K562 (cell line): ENCODE measurements at regions not wholly inside any gene's neighbourhood (a gene's known extent, or its start where the extent isn't known, plus 50 kb on each side); places are given as distances from the start of the nearest gene placed in this dataset.

Source experiments
- ATAC-seq: fragments of 200-7000 bp; cut with Tn5 transposase; 3 replicates; pipeline ENCODE4 v1.9.1; 2020; ENCODE audit warnings: moderate library complexity
- BruUV-seq: library from RNA; stranded (reverse); fragments of 400-500 nt; replicated peaks from 2 replicates; lab custom pipeline; 2021; lab: Mats Ljungman, UMichigan
- CTCF ChIA-PET: fragments of 300-600 bp; formaldehyde crosslinking; extraction: SDS; loops from one replicate; lab custom pipeline; 2021; ENCODE audit warnings: low intra/inter-chr PET ratio; lab: Yijun Ruan, JAX
- POLR2A ChIA-PET: fragments of 300-600, 350-650 bp; sonication (Branson Sonifier 250); formaldehyde crosslinking; extraction: SDS; loops from one replicate; lab custom pipeline; 2021; ENCODE audit warnings: antibody characterized with exemption, inconsistent platforms; lab: Yijun Ruan, JAX
- DNase-seq, 4 experiments: peaks; one replicate each; pipeline versions ENCODE4 v3.0.0 to v3.0.0-alpha.2; 2011 to 2018; ENCODE audit warnings: low spot score in 3 of 4, mixed read lengths in 3 of 4; ENCODE audit errors: extremely low read depth in 1 of 4
- FAIRE-seq: peaks from 2 replicates; lab custom pipeline; 2011; peaks lifted over from hg19 to GRCh38; lab: Jason Lieb, UNC
- H2AFZ ChIP-seq: 2 replicates; pipeline ENCODE4 v1.6.0; 2011; ENCODE audit warnings: low read depth, low read length, control low read depth, inconsistent platforms
- H3K27ac ChIP-seq: fragments of 200-600 bp; 3 replicates; pipeline ENCODE4 v1.8.0; 2011; ENCODE audit warnings: low read depth, mild to moderate bottlenecking, control low read depth, inconsistent platforms, low read length, moderate library complexity, mixed read lengths; ENCODE audit errors: extremely low read depth
- H3K27me3 ChIP-seq, 2 experiments: fragments of 300-600 bp in 1 of 2; 2 replicates in 1 of 2; 3 replicates in 1 of 2; pipeline versions ENCODE4 v1.6.0 to v1.8.0; 2011; ENCODE audit warnings: inconsistent platforms in 2 of 2, low read length in 2 of 2, mild to moderate bottlenecking in 1 of 2, mixed read lengths in 1 of 2, moderate library complexity in 1 of 2; ENCODE audit not compliant: control insufficient read depth in 2 of 2, insufficient read depth in 2 of 2
- H3K36me3 ChIP-seq: fragments of 300-600 bp; 3 replicates; pipeline ENCODE4 v1.8.0; 2011; ENCODE audit warnings: mild to moderate bottlenecking, low read length, inconsistent platforms; ENCODE audit not compliant: control insufficient read depth, insufficient read depth
- H3K4me1 ChIP-seq, 2 experiments: fragments of 200-600 bp in 1 of 2; replicated peaks in 1 of 2; 2 replicates in 1 of 2; 3 replicates in 1 of 2; pipeline versions ENCODE4 v1.5.1 to v1.8.0; 2011; ENCODE audit warnings: inconsistent platforms in 2 of 2, low read length in 2 of 2, mild to moderate bottlenecking in 1 of 2, mixed read lengths in 1 of 2, moderate library complexity in 1 of 2; ENCODE audit not compliant: control insufficient read depth in 2 of 2, insufficient read depth in 2 of 2
- H3K4me2 ChIP-seq: 2 replicates; pipeline ENCODE4 v1.6.1; 2011; ENCODE audit warnings: low read length, control low read depth, inconsistent platforms, mixed read lengths; ENCODE audit not compliant: insufficient read depth
- H3K4me3 ChIP-seq: fragments of 200-600 bp; sonication (generic), shearing (Covaris generic); 2 replicates; pipeline ENCODE4 v1.5.1; 2016; ENCODE audit warnings: control low read depth, inconsistent platforms
- H3K79me2 ChIP-seq: fragments of 200-600 bp; 3 replicates; pipeline ENCODE4 v1.8.0; 2011; ENCODE audit warnings: low read length, inconsistent platforms; ENCODE audit not compliant: control insufficient read depth, insufficient read depth
- H3K9ac ChIP-seq, 2 experiments: 2 replicates each; pipeline versions ENCODE4 v1.6.0 to v1.6.1; 2011; ENCODE audit warnings: low read depth in 2 of 2, low read length in 2 of 2, control low read depth in 1 of 2, inconsistent platforms in 1 of 2, mild to moderate bottlenecking in 1 of 2, mixed read lengths in 1 of 2; ENCODE audit not compliant: insufficient read depth in 1 of 2
- H3K9me1 ChIP-seq: one replicate; pipeline ENCODE4 v1.6.0; 2011; ENCODE audit warnings: inconsistent platforms, mild to moderate bottlenecking, low read length, moderate library complexity; ENCODE audit not compliant: control insufficient read depth, insufficient read depth
- H3K9me3 ChIP-seq: replicated peaks from 2 replicates; pipeline ENCODE4 v1.5.1; 2011; ENCODE audit warnings: low read depth, low read length, inconsistent platforms; ENCODE audit not compliant: control insufficient read depth, insufficient read depth
- H4K20me1 ChIP-seq: replicated peaks from 2 replicates; pipeline ENCODE4 v1.6.1; 2011; ENCODE audit warnings: low read length, inconsistent platforms, mixed read lengths; ENCODE audit not compliant: control insufficient read depth, insufficient read depth
- EP400 ChIP-seq: fragments of 450-650 bp; IDR thresholded peaks from 2 replicates; pipeline ENCODE4 v1.6.1; 2017; ENCODE audit warnings: antibody characterized with exemption, mild to moderate bottlenecking, moderate library complexity
- ETV6 ChIP-seq, 3 experiments: fragments of 150-350 bp in 1 of 3; sonication (generic) in 1 of 3; formaldehyde crosslinking in 1 of 3; IDR thresholded peaks; 2 replicates each; pipeline versions ENCODE4 v1.6.1 to v1.8.0; 2014 to 2022; ENCODE audit warnings: borderline replicate concordance in 2 of 3, low read depth in 2 of 3, antibody characterized with exemption in 1 of 3, low read length in 1 of 3, mild to moderate bottlenecking in 1 of 3, missing genetic modification reagents in 1 of 3
- FOXK2 ChIP-seq, 2 experiments: fragments of 450-650 bp; IDR thresholded peaks in 1 of 2; conservative IDR thresholded peaks in 1 of 2; 2 replicates each; pipeline ENCODE4 v1.6.1; 2016; ENCODE audit warnings: low read depth in 2 of 2, mild to moderate bottlenecking in 1 of 2
- GTF3C2 ChIP-seq: IDR thresholded peaks from 3 replicates; pipeline ENCODE4 v1.6.1; 2011; ENCODE audit warnings: borderline replicate concordance, mild to moderate bottlenecking, moderate library complexity; ENCODE audit not compliant: insufficient read length; ENCODE audit errors: extremely low read depth
- HNRNPK ChIP-seq: fragments of 200-400 bp; formaldehyde crosslinking; IDR thresholded peaks from one replicate; pipeline ENCODE4 v1.6.1; 2018; ENCODE audit warnings: mild to moderate bottlenecking, low read depth, low read length; ENCODE audit not compliant: poor library complexity, severe bottlenecking
- MAFG ChIP-seq: fragments of 450-650 bp; conservative IDR thresholded peaks from 2 replicates; pipeline ENCODE4 v1.6.1; 2016; ENCODE audit warnings: missing genetic modification characterization, missing compliant biosample characterization
- NCOA2 ChIP-seq, 2 experiments: fragments of 450-650 bp; IDR thresholded peaks; 2 replicates each; pipeline ENCODE4 v1.6.1; 2018; ENCODE audit warnings: mild to moderate bottlenecking in 2 of 2, moderate library complexity in 1 of 2; ENCODE audit not compliant: partially characterized antibody in 2 of 2
- PTRF ChIP-seq: fragments of 450-650 bp; IDR thresholded peaks from 2 replicates; pipeline ENCODE4 v1.6.1; 2016; ENCODE audit warnings: mild to moderate bottlenecking, missing genetic modification characterization, missing compliant biosample characterization
- RCOR1 ChIP-seq, 2 experiments: IDR thresholded peaks; 2 replicates each; pipeline ENCODE4 v1.6.1; 2012; ENCODE audit warnings: low read depth in 2 of 2, low read length in 2 of 2, borderline replicate concordance in 1 of 2, improper control_type of control experiment in 1 of 2
- TAF15 ChIP-seq: fragments of 200-400 bp; formaldehyde crosslinking; IDR thresholded peaks from 2 replicates; pipeline ENCODE4 v1.6.1; 2017; ENCODE audit warnings: mild to moderate bottlenecking, low read depth, low read length, moderate library complexity
- TBP ChIP-seq: optimal IDR thresholded peaks from 2 replicates; pipeline ENCODE3; 2011; ENCODE audit warnings: low read depth, low read length, improper control_type of control experiment
- XRCC4 ChIP-seq: IDR thresholded peaks from one replicate; pipeline ENCODE4 v1.6.1; 2011; ENCODE audit not compliant: insufficient read depth, insufficient read length; ENCODE audit errors: extremely low read depth
- ZFX ChIP-seq: sonication (generic); formaldehyde crosslinking; IDR thresholded peaks from 2 replicates; pipeline ENCODE4 v1.8.0; 2022; ENCODE audit warnings: mild to moderate bottlenecking, missing genetic modification reagents, moderate library complexity
- ZNF780A ChIP-seq: fragments of 250-450 bp; sonication (Bioruptor Pico); IDR thresholded peaks from 2 replicates; pipeline ENCODE4 v1.5.0; 2021; ENCODE audit warnings: mild to moderate bottlenecking
- ZSCAN29 ChIP-seq: fragments of 450-650 bp; IDR thresholded peaks from 2 replicates; pipeline ENCODE4 v1.6.1; 2017
- WGBS: fragments of 100-300 bp; shearing (Covaris generic); methylation state at CpG from one replicate; pipeline ENCODE4 v1.1.6; 2016; ENCODE audit warnings: low coverage, mixed read lengths; ENCODE audit not compliant: insufficient coverage; ENCODE audit errors: missing lambda C conversion rate; 5-methylcytosine and 5-hydroxymethylcytosine counted together
- in situ Hi-C: fragments of 300-500 bp; cut with MboI; formaldehyde crosslinking; loops from 4 replicates; pipeline ENCODE4 v1.15.0; 2018; ENCODE audit warnings: inconsistent platforms, mixed read lengths
- intact Hi-C: fragments of 100-400 bp; cut with micrococcal nuclease; formaldehyde crosslinking; loops from 2 replicates; pipeline ENCODE4 v1.14.2; 2022
- TF ChIP-seq, protein P1 (sequence below): fragments of 450-650 bp; IDR thresholded peaks from 2 replicates; pipeline ENCODE4 v1.6.1; 2016
- TF ChIP-seq, protein P2 (sequence below): sonication (generic); formaldehyde crosslinking; IDR thresholded peaks from 2 replicates; pipeline ENCODE4 v1.8.0; 2022; ENCODE audit warnings: mild to moderate bottlenecking, low read depth, missing genetic modification reagents

DNA sequence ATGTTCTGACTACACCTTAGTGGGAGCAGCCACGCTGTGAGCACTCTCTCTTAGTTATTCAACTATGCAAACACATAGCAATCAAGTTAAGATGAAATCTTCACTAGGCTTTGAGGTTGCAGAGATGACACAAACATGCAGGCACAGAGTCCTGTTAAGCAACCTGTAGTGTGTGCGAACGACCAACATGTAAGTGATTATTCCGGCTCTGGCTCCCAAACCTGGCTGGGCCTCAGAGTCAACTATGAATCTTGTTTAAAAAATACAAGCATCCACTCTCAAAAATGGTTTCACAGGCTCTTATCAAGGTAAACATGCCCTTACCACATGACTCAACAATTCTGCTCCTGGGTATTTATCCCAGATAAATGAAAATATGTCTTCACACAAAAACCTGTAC is 91.4 kb downstream of the IRS2 start (continued):
- TF ChIP-seq, protein P1, sequence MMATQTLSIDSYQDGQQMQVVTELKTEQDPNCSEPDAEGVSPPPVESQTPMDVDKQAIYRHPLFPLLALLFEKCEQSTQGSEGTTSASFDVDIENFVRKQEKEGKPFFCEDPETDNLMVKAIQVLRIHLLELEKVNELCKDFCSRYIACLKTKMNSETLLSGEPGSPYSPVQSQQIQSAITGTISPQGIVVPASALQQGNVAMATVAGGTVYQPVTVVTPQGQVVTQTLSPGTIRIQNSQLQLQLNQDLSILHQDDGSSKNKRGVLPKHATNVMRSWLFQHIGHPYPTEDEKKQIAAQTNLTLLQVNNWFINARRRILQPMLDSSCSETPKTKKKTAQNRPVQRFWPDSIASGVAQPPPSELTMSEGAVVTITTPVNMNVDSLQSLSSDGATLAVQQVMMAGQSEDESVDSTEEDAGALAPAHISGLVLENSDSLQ, result no peak
- TF ChIP-seq FOXK2 (conservative IDR thresholded peaks at IDR 0.05 in 1 of 2, IDR thresholded peaks at IDR 0.05 in 1 of 2; ENCODE audit: low read depth in 2 of 2) (peak; percentile 49 to 71; a peak in 3 of 4 replicates), HNRNPK (no peak), ZSCAN29 (no peak), TAF15 (no peak), PTRF (tag) (no peak), MAFG (peak; percentile 67)

- in situ Hi-C loops (no loop called here), intact Hi-C loops (no loop called here)
- WGBS, result 29% methylated on average over 4 of the region's 4 CpGs
- Histone ChIP-seq H3K27ac (no peak overlapping the region), H3K4me2 (no peak overlapping the region), H3K36me3 (no peaks in the 10 kb centered on the region), H3K4me1 (peaks cover 7 to 26% of the 10 kb centered on the region in 2 experiments; a peak in 4 of 5 replicates), H3K79me2 (no peaks in the 10 kb centered on the region), H4K20me1 (no peaks in the 10 kb centered on the region; the same call in 1 of the 2 replicates), H3K9ac (no peak overlapping the region), H3K4me3 (no peak overlapping the region), H3K27me3 (peaks cover 0 to 9% of the 10 kb centered on the region in 2 experiments; a peak in 2 of 5 replicates), H3K9me3 (no peaks in the 10 kb centered on the region), H2AFZ (no peak overlapping the region), H3K9me1 (no peaks in the 10 kb centered on the region)
- DNase-seq, result no peak
- BruUV-seq, result no TSS peak
- ChIA-PET CTCF (no interaction called here), POLR2A (no interaction called here)
- ATAC-seq, result no peak
- no peak for FAIRE-seq
- no peak for TF ChIP-seq ZFX (CRISPR knock-in tag)
- no peak for TF ChIP-seq NCOA2 (IDR thresholded peaks at IDR 0.05; ENCODE audit: partially characterized antibody in 2 of 2)
- no peak for TF ChIP-seq EP400
- TF ChIP-seq ZNF780A (CRISPR knock-in tag), result no peak
- no peak for TF ChIP-seq RCOR1 (IDR thresholded peaks at IDR 0.05; ENCODE audit: borderline replicate concordance in 1 of 2, low read depth in 2 of 2, low read length in 2 of 2)
- no peak for TF ChIP-seq ETV6 (IDR thresholded peaks at IDR 0.05; ENCODE audit: borderline replicate concordance in 1 of 2, low read depth in 2 of 2, low read length in 1 of 2)
- TF ChIP-seq ETV6 (CRISPR knock-in tag; IDR thresholded peaks at IDR 0.05; ENCODE audit: borderline replicate concordance), result no peak
- TF ChIP-seq XRCC4, result no peak
- TF ChIP-seq TBP, result no peak
- TF ChIP-seq, protein P2, sequence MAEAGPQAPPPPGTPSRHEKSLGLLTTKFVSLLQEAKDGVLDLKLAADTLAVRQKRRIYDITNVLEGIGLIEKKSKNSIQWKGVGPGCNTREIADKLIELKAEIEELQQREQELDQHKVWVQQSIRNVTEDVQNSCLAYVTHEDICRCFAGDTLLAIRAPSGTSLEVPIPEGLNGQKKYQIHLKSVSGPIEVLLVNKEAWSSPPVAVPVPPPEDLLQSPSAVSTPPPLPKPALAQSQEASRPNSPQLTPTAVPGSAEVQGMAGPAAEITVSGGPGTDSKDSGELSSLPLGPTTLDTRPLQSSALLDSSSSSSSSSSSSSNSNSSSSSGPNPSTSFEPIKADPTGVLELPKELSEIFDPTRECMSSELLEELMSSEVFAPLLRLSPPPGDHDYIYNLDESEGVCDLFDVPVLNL (CRISPR knock-in tag), result no peak
- TF ChIP-seq GTF3C2, result no peak
Measured at GRCh38 chr13:109693213-109693612, 93.2 kb downstream of the IRS2 start.
